ENCODE measurements at regions not wholly inside any gene's neighbourhood (a gene's known extent, or its start where the extent isn't known, plus 50 kb on each side); places are given as distances from the start of the nearest gene placed in this dataset.

DNA sequence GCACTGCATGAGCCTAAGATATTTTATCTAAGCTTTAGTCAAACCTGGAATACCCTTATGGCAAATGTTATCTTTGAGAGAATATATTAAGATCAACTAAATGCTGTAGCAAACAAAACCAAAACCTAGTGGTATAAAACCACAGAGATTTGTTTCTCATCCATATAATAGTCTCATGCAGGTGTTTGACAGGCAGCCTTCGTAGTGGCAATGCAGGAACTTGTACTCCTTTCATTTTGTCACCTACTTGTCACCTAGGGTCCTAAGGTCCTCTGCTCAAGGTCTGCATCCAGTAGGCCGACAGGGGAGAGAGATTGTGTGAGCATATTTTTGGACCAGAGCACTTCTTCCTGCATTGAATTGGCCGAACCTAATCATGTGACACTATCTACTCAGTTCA is 352.6 kb downstream of the GPR37 start:
- DNase-seq: no peak

DNA sequence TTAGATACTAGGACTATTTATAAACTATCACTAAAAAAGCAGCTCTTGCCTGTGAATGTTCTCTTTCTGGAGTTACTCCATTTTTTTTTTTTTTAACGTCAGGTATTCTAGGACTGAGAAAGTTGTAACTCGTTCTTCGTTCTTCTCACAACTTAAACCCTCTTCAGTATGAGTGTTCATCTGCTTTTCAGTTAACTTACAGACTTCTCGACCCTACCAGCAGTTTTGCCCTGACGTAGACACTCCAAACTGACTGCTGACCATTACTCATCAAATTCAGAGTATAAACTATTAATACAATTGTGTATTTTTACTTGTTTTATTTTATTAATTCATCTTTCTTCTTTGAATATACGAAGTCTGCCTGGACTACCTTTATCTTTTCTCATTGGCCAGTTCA is 353.1 kb downstream of the GPR37 start:
- no peak for DNase-seq

DNA sequence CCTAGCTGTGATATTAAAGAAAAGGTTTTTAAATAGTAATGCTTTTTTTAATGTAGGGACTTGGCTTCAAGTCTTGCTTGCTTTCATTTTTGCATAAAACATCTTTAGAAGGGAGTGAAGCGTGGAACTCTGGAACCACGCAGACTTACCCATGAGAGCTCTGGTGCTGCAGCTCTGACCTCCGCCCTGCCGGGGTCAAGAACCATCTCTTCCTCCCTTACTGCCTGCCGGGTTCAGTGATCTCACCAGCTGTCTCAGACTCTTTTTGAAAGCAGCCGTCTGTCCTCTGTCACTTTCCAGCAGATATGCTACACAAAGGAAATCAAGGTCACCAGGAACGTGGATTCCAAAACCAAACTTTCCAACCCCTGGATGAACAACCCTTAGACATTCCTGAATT is 353.8 kb downstream of the GPR37 start:
- DNase-seq: peak; percentile 42

DNA sequence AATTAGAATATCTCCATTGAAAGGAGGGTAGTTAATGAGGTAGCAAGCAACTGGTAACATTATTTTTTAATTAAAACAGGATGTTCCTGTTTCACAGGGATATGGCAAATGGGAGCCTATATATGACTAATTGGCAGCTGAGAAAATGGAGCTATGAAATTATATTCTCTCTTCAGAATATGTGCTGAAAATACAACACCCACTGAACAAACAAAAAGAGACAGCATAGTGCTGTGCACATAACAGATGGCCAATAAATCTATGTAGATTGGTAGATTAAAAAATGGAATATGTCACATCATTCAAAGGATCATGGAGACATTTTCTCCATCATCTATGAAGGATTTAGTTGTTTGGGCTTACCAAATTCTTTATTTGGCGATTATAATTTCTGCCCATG is 362.0 kb downstream of the GPR37 start:
- no peak for DNase-seq

DNA sequence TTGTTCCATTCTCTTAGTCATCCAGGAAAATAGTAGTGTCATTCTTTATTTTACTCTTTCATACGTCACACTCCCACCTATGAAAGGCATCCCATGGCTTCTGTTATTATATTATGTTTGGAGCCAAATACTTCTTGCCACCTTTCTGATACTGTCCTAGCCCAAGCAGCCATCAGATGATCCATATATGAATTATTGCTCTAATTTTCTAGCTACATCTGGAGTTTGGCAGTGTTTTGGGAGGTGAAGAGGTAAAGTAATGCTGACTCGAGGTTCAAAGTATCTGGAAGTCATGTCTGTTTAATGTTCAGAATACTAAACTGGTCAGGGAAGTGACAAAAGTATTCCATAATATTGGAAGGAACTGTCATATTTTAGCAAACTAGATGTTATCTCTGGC is 362.5 kb downstream of the GPR37 start:
- DNase-seq: no peak

DNA sequence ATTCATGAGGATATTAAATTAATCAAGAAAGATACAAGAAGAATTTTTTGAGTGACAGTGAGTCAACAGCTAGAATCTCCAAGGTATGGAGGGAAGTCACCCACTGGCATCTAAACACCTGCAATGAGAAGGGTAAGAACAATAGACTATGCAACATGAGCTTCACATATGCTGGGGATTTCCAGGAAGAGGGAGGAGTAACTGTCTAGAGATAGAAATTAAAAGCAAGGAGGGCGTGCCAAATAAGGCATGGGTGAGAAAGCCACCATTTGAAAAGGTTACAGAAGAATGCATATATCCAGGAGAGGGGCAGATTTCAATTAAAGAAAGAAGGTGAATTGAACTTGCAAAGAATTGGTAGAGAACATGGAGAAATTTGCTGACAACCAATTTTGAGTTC is 365.7 kb downstream of the GPR37 start:
- no peak for DNase-seq

DNA sequence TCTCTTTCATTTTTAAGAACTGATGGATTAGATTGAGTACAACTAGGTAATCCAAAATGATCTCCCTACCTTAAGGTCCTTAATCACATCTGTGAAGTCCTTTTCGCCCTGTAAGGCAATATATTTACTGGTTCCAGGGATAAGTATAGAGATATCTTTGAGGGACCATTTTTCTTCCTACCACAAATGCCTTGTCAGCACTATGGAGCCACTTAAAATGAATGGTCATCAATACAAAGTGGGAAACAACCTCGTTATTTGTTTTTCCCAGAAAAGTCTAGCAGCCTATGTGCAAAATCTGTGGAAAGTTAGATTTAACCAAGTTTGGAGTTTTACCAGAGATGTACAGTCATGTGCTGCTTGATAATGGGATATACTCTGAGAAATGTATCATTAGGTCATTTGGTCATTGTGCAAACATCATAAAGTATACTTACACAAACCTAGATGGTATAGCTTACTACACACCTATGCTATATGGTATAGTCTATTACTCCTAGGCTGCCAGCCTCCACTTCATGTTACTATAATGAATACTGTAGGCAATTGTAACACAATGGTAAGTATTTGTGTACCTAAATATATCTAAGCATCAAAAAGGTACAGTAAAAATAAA is 366.2 kb upstream of the TMEM229A start:
- DNase-seq: no peak

DNA sequence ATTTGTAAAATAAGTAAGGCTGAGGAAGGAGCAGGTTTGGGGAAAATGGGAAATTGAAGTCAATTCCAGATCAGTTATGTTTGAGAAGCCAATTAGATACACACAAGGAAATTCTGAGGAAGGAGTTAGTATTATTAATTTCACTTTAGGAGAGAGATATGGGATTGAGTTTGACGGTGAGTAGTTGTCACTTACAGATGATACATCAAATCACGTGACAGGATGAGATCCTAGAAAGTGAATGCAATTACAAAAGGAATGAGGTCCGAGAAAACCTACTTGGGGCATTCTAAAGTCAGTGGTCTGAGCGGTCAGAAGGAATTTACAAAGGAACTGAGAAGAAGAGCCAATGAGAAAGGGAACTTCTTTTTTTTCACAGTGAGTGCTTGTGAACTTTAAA is 364.3 kb upstream of the TMEM229A start:
- no peak for DNase-seq

DNA sequence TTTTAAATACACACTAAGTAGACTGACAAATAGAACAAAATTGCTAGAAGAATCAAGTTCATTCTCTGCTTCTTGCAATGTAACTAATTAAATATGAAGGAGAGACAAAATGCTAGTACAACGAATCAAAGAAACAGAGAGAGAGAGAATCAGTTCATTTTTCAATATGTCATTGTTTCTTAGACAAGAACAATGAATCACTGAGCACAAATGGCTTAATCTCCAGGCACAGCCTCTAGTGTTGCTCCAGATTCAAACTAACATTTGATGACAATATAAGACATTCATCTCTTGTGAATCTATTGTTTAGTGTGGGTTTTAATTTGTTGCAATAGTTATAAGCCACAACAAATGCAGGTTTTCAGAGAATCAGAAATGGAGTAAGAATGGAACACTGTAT is 357.4 kb upstream of the TMEM229A start:
- DNase-seq: no peak

DNA sequence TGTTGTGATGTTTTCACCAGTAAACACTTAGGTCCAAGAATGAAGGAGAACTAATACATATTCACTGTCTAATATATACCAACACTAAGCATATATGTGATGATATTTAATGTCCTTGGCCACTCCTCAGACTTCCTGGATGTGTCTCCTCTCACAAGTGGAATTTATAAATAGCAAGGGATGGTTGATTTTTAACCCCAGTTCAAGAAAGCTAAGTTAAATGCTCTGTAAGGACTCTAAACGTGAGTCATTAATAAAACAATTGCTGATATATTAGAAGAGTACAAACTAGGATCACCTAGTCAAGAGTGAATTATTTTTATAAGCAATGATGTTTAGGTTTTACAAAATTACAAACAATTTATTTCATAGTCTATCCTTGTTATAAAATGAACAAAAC is 355.9 kb upstream of the TMEM229A start:
- no peak for DNase-seq

DNA sequence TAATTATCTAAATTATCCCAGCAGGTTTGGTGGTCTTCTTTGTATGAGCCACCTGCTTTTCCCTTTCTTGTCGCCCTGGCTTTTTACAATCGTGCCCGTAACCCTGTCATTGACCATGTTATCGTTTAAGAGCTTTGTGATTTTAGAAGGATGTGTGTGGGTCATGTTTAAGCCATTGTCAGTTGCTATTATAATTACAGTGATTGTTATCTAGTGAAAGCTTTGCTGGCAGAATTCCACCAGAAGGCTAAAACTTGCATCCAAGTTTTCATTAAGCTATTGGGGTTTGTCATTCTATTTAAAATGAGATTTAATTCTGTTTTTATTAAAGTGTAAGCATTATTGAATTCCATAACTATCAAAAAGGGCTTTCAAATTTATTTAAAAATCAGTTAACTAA is 354.2 kb upstream of the TMEM229A start:
- peak; percentile 22 for DNase-seq

DNA sequence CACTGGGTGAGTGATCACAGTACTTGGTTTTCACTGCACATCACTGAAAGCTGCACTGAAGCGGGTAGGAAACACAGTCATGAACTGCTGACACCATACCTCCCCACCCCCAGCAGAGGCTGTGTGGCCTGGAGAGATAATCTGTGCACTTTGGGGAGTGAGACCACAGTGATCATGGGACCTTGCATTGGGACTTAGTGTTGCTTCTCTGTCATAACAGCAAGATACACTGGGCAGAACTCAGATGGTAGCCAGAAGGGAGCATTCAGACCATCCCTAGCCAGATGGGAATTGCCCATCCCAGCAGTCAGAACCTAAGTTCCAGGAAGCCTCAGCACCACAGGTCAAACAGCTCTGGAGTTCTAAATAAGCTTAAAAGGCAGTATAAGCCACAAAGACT is 346.4 kb upstream of the TMEM229A start:
- DNase-seq: no peak

DNA sequence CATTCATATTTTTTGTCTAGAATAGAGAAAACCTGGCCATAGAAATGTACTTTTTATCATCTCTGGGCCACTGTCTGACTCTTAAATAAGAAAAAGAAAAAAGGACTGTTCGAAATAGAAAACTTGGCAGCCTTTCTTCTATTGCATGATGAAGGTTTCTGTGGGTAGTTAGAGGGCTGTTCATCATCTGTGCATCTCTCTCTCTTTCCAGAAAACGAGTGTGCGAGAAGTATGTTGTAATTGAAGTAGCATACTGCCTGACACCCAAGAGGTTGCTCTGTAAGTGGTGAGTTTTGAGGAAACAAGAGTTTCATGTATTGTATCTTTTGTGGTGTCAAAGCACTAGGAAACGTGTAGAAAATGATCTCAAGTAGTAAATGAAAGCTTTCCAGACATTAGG is 343.2 kb upstream of the TMEM229A start:
- no peak for DNase-seq

DNA sequence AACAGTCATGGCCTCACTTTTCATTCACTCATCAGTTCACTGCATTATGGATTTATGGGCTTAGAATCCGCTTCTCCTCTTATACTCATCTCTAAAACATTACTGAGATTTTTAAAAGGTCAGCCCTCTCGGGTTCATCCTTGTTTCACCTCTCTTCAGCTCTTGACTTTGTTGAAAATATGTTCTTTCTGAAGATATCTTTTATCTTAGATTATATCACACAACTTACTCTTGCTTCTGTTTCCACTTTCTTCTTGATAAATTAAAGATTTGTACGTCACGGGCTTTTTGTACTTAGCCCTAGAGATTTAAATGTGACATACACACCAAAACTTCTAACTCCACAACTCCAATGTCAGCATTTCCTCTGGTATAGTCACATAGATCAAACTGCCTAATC is 342.5 kb upstream of the TMEM229A start:
- DNase-seq: no peak

DNA sequence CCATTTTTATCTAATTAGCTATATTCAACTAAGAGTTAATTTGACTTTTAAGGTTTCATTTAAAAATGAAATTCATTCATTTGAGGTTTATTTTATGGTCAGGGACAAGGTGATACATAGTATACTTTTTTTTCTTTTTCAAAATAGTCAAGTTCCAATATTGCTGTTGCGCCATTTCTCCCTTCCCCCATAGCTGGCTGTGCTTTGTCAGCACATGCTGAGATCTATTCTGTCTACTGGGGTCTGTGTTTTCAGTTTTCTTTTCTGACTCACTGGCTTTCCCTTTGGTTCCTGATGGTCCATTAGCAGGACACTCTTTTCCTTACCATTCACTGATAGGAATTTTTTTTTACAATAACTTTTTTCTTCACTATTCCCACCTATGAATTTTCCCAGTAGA is 336.4 kb upstream of the TMEM229A start:
- DNase-seq: no peak

DNA sequence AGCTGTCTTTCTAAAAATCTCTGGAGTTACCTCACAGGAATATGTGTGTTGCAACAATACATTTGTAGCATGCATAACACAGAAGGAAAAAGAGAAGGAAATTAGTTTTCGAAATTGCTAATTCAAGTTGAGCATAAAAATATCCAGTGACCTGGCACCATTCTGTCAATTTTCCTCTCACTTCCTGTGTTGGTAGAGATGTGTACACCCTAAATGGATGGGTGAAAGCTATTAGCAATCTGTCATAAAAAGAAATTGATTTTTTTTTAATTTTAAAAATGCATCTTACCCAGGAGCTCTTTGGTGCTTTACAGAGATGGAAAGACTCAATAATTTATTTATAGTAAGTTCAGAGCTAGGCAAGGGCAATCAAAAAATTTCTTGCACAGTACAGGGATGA is 333.3 kb upstream of the TMEM229A start:
- peak; percentile 16 for DNase-seq

DNA sequence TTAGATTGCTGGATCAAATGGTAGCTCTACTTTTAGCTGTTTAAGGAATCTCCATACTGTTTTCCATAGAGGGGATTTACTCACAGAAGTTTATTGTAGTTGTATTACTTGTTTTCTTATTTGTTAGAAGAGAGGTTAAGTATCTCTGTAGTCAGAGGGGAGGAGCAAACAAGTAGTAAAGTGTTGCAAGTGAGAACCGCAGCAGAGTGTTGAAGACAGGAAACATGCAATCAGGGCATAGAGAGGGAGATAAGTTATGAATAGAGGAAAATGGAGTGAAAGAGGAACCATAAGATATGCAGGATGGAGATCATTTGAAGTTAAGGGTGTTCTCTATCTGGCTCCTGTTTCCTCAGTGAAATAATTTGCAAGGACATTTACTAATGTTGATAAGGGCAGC is 331.4 kb upstream of the TMEM229A start:
- no peak for DNase-seq

DNA sequence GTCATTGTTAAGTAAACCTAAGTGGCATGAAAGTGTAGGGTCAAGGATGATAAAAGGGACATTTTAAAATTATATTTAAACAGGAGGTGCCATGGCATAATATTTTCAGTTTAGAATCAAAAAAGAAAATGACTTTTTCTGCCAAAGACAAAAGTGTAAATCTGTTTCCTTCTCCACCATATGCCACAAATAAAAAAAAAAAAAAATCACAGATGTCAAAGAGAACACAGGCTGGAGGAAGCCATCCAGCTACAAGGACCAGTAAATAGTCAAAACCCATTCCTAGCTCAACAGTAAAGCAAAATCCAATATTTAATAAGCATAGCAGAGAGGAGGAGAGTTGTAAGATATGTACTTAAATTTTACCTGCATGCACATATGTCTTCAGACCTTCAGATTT is 321.3 kb upstream of the TMEM229A start:
- DNase-seq: no peak

DNA sequence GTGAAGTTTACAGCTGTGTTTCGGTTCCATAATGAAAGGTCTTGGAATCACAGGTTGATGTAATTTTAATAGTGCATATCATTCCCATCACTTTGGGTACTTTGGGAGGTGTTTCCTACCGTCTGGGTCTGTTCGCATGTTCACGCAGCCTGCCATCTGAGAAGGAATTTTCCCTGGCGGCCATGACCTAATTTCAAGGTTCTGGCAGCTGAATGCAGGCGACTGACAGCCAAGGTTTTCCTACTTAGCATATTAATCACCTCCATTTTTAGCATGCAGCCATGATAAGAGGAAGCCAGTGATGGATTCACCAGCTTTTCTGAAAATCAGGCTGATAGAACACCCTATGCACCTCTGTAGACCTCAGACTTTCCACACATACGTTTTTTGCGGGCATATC is 319.1 kb upstream of the TMEM229A start:
- DNase-seq: peak; percentile 37

DNA sequence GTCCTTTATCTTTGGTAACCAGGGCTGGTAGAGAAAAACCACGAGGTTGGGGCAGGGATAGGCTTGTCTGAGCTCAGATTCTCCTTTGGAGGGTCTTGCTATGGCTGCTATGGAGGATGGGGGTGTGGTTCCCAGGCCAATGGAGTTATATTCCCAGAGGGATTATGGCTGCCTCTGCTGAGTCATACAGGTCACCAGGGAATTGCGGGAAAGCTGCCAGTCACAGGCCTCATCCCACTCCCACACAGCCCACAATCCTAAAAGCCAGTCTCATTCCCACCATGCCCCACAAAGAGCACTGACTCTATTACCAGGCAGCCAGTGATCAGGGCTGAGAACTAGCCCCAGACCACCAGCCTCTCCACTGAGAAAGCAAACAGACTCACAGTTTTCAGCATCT is 316.6 kb upstream of the TMEM229A start:
- DNase-seq: no peak

DNA sequence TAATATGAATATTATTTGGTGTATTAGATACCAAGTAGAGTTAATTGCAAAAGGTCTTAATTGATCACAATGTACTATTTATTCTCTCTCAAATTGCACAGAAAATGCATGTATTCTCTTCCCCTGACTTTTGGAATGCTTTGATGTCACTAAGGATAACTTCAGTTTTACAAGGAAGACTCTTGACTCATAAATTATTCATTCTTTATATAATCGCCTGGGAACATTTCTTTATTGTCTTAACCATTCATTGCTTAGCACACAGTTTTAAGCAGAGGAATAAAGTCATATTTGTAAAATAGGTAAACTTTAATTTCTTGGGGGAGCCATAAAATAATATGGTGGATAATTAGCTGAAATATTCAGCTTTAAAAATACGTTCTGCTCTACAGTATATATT is 306.0 kb upstream of the TMEM229A start:
- DNase-seq: peak; percentile 30

DNA sequence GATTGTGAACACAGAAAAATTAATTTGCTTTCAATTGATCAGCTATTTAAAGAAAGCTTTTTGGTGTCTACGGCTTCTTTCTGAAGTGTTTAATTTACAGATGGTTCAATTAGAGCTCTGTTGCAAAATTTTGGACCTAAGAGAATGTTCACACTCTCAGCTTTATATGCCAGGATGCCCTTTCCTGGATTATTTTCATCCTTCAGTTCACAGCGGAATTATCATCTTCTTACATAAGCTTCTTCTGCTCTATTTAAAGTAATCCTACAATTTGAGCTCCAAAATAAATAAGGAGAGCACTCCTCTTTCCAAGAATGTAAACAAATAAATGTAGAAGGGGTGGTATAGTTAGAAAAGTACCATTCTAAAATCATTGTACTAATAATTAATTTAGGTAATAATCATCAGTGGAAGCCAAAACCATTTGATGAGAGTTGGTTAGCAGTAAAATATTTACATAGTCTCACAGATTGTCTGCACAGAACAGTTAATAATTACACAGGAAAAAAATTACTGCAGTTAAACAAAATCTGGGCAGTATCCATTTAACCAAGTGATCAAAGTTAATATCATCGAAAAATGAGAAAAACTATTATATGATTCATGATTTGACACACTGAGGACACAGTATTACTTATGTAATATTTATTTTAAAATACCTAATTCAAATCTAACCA is 298.0 kb upstream of the TMEM229A start:
- no peak for DNase-seq

DNA sequence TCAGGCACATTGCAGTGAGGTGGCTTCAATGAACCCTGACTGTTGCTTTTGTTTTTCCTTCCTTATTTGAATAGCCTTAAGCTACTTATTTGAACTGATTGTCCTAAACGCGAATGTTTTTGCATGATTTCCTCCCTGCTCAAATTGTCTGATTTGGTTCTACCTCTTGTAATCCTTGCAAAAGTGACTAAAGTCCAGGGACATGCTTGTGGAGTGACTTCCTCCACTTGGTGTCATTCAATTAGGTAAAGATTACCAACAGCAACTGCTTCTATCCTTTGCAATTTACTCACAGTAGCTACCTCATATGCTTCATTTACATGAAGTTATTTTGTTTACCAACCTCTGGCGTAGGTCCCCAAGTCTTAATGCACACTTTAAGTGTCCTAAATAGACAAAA is 295.9 kb upstream of the TMEM229A start:
- DNase-seq: no peak

DNA sequence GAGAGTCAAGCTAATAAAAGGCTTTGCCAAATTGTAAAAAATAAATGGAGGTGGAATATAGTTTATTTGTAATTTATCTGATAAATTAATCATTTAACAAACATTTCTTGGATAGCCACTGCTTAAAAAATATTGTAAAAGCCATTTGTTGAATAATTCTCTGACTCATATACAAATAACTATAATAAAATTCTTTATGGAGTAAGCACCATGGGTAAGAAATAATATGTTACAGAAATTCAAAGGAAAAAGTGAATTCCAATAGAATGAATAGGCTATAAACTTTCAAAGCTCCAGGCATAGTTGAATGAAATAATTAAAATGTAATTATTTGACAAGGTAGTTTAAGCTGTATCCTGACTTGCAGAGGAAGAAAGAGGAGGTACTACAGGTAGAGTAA is 291.4 kb upstream of the TMEM229A start:
- no peak for DNase-seq

DNA sequence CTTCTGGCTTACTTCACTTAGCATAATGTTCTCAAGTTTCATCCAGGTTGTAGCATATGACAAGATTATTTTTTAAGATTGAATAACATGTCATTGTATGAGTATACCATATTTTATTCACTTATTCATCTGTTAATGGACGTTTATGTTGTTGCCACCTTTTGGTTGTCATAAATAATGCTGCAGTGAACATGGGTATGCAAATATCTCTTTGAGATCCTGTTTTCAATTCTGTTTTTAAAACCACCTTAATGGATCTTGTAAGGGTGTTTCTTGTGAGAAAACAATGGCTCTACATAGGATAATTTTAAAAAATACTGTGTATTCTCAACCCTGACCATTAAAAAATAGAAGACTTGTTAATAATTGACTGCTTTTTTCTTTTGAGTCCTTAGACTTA is 290.7 kb upstream of the TMEM229A start:
- no peak for DNase-seq
